GM12891 (cell line): ENCODE measurements at regions not wholly inside any gene's neighbourhood (a gene's known extent, or its start where the extent isn't known, plus 50 kb on each side); places are given as distances from the start of the nearest gene placed in this dataset.

Experiments
- POU2F2 ChIP-seq: IDR thresholded peaks from 2 replicates; pipeline ENCODE4 v1.6.1; 2011; ENCODE audit warnings: low read depth, mild to moderate bottlenecking, control low read depth, low read length, moderate library complexity
- SPI1 ChIP-seq: IDR thresholded peaks from 2 replicates; pipeline ENCODE4 v1.6.1; 2011; ENCODE audit warnings: low read depth, low read length, control low read depth

GRCh38 chr14:43407706-43408105 lies 1099.4 kb downstream of the FSCB start:
- no peak for TF ChIP-seq SPI1
- TF ChIP-seq POU2F2: no peak
